WTC11 (cell line): ENCODE measurements at regions not wholly inside any gene's neighbourhood (a gene's known extent, or its start where the extent isn't known, plus 50 kb on each side); places are given as distances from the start of the nearest gene placed in this dataset.

Source experiments
- ATAC-seq: fragments of 200-7000 bp; cut with Tn5 transposase; 2 replicates; pipeline ENCODE4 v1.10.0; 2021; ENCODE audit warnings: mild to moderate bottlenecking, moderate library complexity
- CTCF ChIA-PET: fragments of 300-600 bp; sonication (Branson Sonifier 250); formaldehyde crosslinking; loops from one replicate; lab custom pipeline; 2021; ENCODE audit warnings: antibody characterized with exemption; lab: Charles Lee
- POLR2A ChIA-PET: fragments of 350-600 bp; sonication (Branson Sonifier 250); formaldehyde crosslinking; loops from one replicate; lab custom pipeline; 2021; ENCODE audit warnings: antibody characterized with exemption; lab: Charles Lee
- DNase-seq: peaks from one replicate; pipeline ENCODE4 v3.0.0; 2021; ENCODE audit warnings: low spot score
- H3K27ac Mint-ChIP-seq: 2 replicates; pipeline ENCODE4 v1.8.0; 2021; ENCODE audit warnings: mixed read lengths
- H3K27me3 Mint-ChIP-seq: 2 replicates; pipeline ENCODE4 v1.8.0; 2021; ENCODE audit warnings: low read depth, mild to moderate bottlenecking, moderate library complexity, mixed read lengths
- H3K36me3 Mint-ChIP-seq: 2 replicates; pipeline ENCODE4 v1.8.0; 2021; ENCODE audit warnings: mixed read lengths
- H3K4me1 Mint-ChIP-seq: 2 replicates; pipeline ENCODE4 v1.8.0; 2022; ENCODE audit warnings: mixed read lengths
- H3K4me3 Mint-ChIP-seq: 2 replicates; pipeline ENCODE4 v1.8.0; 2021; ENCODE audit warnings: mild to moderate bottlenecking, moderate library complexity, mixed read lengths
- H3K9me3 Mint-ChIP-seq: 2 replicates; pipeline ENCODE4 v1.8.0; 2021; ENCODE audit warnings: mixed read lengths
- CREB1 ChIP-seq: sonication (generic); formaldehyde crosslinking; IDR thresholded peaks from 2 replicates; pipeline ENCODE4 v1.8.0; 2023; ENCODE audit warnings: mild to moderate bottlenecking, missing genetic modification reagents
- E2F4 ChIP-seq: sonication (generic); formaldehyde crosslinking; IDR thresholded peaks from 2 replicates; pipeline ENCODE4 v1.8.1; 2022; ENCODE audit warnings: low read depth, mild to moderate bottlenecking, moderate library complexity, missing genetic modification reagents, borderline replicate concordance
- FOXP1 ChIP-seq: sonication (generic); formaldehyde crosslinking; IDR thresholded peaks from 2 replicates; pipeline ENCODE4 v1.8.0; 2022; ENCODE audit warnings: missing genetic modification reagents, mild to moderate bottlenecking, moderate library complexity, borderline replicate concordance
- GRHL2 ChIP-seq: fragments of 250-450 bp; sonication (Bioruptor Pico); IDR thresholded peaks from 2 replicates; pipeline ENCODE4 v1.8.0; 2022; ENCODE audit warnings: mild to moderate bottlenecking, moderate library complexity; ENCODE audit not compliant: insufficient replicate concordance, severe bottlenecking
- KAT7 ChIP-seq: sonication (generic); formaldehyde crosslinking; IDR thresholded peaks from 2 replicates; pipeline ENCODE4 v1.8.1; 2023; ENCODE audit warnings: missing genetic modification reagents, mild to moderate bottlenecking, borderline replicate concordance
- MYBL2 ChIP-seq: sonication (generic); formaldehyde crosslinking; IDR thresholded peaks from 2 replicates; pipeline ENCODE4 v1.8.1; 2023; ENCODE audit warnings: mild to moderate bottlenecking, moderate library complexity, missing genetic modification reagents
- NR2C2 ChIP-seq: sonication (generic); formaldehyde crosslinking; IDR thresholded peaks from 2 replicates; pipeline ENCODE4 v1.8.0; 2022; ENCODE audit warnings: mild to moderate bottlenecking, missing genetic modification reagents
- SP1 ChIP-seq: sonication (generic); formaldehyde crosslinking; conservative IDR thresholded peaks from 2 replicates; pipeline ENCODE4 v1.8.1; 2022; ENCODE audit warnings: missing genetic modification reagents
- ZNF219 ChIP-seq: sonication (generic); formaldehyde crosslinking; IDR thresholded peaks from 2 replicates; pipeline ENCODE4 v1.8.0; 2023; ENCODE audit warnings: missing genetic modification reagents, mild to moderate bottlenecking, borderline replicate concordance
- ZNF317 ChIP-seq: sonication (generic); formaldehyde crosslinking; IDR thresholded peaks from 2 replicates; pipeline ENCODE4 v1.8.1; 2023; ENCODE audit warnings: low read depth, mild to moderate bottlenecking, moderate library complexity, missing genetic modification reagents, borderline replicate concordance
- ZNF425 ChIP-seq: fragments of 250-450 bp; sonication (Bioruptor Pico); conservative IDR thresholded peaks from 2 replicates; pipeline ENCODE4 v1.9.0; 2021; ENCODE audit warnings: mild to moderate bottlenecking
- ZSCAN18 ChIP-seq: fragments of 250-450 bp; sonication (Bioruptor Pico); IDR thresholded peaks from 2 replicates; pipeline ENCODE4 v2.1.2; 2022; ENCODE audit warnings: mild to moderate bottlenecking, moderate library complexity
- TF ChIP-seq, protein P1 (sequence below): sonication (generic); formaldehyde crosslinking; IDR thresholded peaks from 2 replicates; pipeline ENCODE4 v1.8.0; 2022; ENCODE audit warnings: missing genetic modification reagents
- TF ChIP-seq, protein P2 (sequence below): fragments of 250-450 bp; sonication (Bioruptor Pico); IDR thresholded peaks from 2 replicates; pipeline ENCODE4 v1.9.0; 2021; ENCODE audit warnings: mild to moderate bottlenecking
- TF ChIP-seq, protein P3 (sequence below): sonication (generic); formaldehyde crosslinking; IDR thresholded peaks from 2 replicates; pipeline ENCODE4 v1.8.0; 2022; ENCODE audit warnings: mild to moderate bottlenecking, missing genetic modification reagents
- TF ChIP-seq, protein P4 (sequence below): sonication (generic); formaldehyde crosslinking; IDR thresholded peaks from 2 replicates; pipeline ENCODE4 v1.8.0; 2023; ENCODE audit warnings: missing genetic modification reagents
- TF ChIP-seq, protein P5 (sequence below): fragments of 200-600 bp; IDR thresholded peaks from 2 replicates; pipeline ENCODE4 v1.8.0; 2022; ENCODE audit warnings: antibody characterized with exemption
- TF ChIP-seq, protein P6 (sequence below): fragments of 250-450 bp; sonication (Bioruptor Pico); IDR thresholded peaks from 2 replicates; pipeline ENCODE4 v1.9.0; 2021; ENCODE audit warnings: mild to moderate bottlenecking

DNA sequence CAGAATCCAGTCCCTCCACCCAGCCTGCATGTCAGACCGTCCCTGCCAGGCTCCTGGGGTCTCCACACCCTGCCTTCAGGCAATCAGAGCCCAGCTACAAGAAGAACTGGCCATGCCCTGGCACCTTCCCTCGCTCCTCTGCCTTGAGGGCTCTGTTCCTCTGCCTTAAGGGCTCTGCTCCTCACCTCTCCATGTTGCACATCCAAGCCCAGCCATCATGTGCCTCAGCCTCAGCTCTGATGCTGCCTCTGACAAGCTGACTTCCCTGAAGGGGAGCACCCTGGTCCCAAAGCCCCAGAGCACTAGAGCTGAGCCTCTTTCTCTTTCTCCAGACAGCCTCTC lies 50.3 kb upstream of the ANTXRL start:
- no peaks in the 10 kb centered on the region for H3K36me3 Mint-ChIP-seq
- TF ChIP-seq E2F4 = no peak
- no peak for TF ChIP-seq ZNF425 (CRISPR knock-in tag)
- no peak for TF ChIP-seq NR2C2 (CRISPR knock-in tag)
- TF ChIP-seq ZNF317 (CRISPR knock-in tag) = no peak
- TF ChIP-seq, protein P1, sequence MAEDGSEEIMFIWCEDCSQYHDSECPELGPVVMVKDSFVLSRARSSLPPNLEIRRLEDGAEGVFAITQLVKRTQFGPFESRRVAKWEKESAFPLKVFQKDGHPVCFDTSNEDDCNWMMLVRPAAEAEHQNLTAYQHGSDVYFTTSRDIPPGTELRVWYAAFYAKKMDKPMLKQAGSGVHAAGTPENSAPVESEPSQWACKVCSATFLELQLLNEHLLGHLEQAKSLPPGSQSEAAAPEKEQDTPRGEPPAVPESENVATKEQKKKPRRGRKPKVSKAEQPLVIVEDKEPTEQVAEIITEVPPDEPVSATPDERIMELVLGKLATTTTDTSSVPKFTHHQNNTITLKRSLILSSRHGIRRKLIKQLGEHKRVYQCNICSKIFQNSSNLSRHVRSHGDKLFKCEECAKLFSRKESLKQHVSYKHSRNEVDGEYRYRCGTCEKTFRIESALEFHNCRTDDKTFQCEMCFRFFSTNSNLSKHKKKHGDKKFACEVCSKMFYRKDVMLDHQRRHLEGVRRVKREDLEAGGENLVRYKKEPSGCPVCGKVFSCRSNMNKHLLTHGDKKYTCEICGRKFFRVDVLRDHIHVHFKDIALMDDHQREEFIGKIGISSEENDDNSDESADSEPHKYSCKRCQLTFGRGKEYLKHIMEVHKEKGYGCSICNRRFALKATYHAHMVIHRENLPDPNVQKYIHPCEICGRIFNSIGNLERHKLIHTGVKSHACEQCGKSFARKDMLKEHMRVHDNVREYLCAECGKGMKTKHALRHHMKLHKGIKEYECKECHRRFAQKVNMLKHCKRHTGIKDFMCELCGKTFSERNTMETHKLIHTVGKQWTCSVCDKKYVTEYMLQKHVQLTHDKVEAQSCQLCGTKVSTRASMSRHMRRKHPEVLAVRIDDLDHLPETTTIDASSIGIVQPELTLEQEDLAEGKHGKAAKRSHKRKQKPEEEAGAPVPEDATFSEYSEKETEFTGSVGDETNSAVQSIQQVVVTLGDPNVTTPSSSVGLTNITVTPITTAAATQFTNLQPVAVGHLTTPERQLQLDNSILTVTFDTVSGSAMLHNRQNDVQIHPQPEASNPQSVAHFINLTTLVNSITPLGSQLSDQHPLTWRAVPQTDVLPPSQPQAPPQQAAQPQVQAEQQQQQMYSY = no peak
- TF ChIP-seq, all 79 proteins: peak for 0
- Mint-ChIP-seq H3K4me1 (no peaks in the 10 kb centered on the region), H3K4me3 (no peak overlapping the region), H3K9me3 (no peaks in the 10 kb centered on the region), H3K27me3 (no peaks in the 10 kb centered on the region), H3K27ac (no peak overlapping the region)
- ChIA-PET POLR2A (no interaction called here), CTCF (interaction anchor here (1.1 kb wide), 1 partner anchor 8 kb away, joined by 3 read pairs; no protein-coding TSS in a partner anchor)
- ATAC-seq (no peak), DNase-seq (no peak)

DNA sequence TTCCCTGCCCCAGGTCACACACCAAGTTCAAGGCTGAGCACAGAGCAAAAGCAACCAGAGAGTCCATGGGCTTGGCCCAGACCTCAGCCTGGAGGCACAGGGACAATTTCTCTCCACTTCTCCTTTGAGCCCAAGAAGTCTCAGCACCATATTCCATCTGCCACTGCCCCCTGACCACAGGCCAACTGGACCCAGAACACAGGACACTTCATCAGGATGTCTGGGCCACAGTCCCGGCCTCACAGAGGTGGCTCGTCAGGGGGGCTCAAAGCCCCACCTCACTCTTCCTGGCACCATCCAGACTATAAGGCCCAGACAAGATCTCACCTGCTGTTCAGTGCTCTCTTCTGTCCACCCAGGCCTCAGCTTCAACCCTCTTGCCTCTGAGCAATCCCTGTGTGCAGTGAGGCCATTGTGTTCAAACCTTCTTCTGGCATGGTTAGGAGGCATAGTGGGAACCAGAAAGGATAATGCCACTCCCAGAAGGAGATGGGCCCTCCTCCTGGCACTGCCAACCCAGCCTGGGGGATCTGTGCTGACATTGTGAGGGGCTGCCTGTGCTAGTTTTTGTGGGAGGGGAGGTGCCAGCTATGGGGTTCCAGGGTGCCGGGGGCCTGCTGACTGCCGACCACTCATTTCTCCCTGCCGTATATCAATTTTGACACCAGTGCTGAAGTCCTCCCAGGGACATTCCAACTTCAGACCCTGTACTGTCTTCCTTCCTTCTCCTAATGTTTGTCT lies 49.7 kb upstream of the ANTXRL start:
- Mint-ChIP-seq H3K9me3 (no peaks in the 10 kb centered on the region), H3K27ac (no peak overlapping the region), H3K36me3 (no peaks in the 10 kb centered on the region), H3K4me1 (no peaks in the 10 kb centered on the region), H3K27me3 (no peaks in the 10 kb centered on the region), H3K4me3 (no peak overlapping the region)
- ChIA-PET POLR2A (no interaction called here), CTCF (interaction anchor here (1.1 kb wide), 1 partner anchor 8 kb away, joined by 3 read pairs; no protein-coding TSS in a partner anchor)
- no peak for ATAC-seq
- no peak for DNase-seq
- TF ChIP-seq, protein P2, sequence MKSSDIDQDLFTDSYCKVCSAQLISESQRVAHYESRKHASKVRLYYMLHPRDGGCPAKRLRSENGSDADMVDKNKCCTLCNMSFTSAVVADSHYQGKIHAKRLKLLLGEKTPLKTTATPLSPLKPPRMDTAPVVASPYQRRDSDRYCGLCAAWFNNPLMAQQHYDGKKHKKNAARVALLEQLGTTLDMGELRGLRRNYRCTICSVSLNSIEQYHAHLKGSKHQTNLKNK (CRISPR knock-in tag) = no peak
- TF ChIP-seq, protein P3, sequence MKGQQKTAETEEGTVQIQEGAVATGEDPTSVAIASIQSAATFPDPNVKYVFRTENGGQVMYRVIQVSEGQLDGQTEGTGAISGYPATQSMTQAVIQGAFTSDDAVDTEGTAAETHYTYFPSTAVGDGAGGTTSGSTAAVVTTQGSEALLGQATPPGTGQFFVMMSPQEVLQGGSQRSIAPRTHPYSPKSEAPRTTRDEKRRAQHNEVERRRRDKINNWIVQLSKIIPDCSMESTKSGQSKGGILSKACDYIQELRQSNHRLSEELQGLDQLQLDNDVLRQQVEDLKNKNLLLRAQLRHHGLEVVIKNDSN = no peak
- TF ChIP-seq SP1 (CRISPR knock-in tag) (no peak), KAT7 (CRISPR knock-in tag) (no peak), ZNF219 (no peak), ZSCAN18 (no peak), FOXP1 (CRISPR knock-in tag) (no peak), CREB1 (CRISPR knock-in tag) (no peak), MYBL2 (CRISPR knock-in tag) (no peak), GRHL2 (CRISPR knock-in tag) (no peak)
- TF ChIP-seq, protein P4, sequence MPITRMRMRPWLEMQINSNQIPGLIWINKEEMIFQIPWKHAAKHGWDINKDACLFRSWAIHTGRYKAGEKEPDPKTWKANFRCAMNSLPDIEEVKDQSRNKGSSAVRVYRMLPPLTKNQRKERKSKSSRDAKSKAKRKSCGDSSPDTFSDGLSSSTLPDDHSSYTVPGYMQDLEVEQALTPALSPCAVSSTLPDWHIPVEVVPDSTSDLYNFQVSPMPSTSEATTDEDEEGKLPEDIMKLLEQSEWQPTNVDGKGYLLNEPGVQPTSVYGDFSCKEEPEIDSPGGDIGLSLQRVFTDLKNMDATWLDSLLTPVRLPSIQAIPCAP (CRISPR knock-in tag) = no peak
- TF ChIP-seq, protein P5, sequence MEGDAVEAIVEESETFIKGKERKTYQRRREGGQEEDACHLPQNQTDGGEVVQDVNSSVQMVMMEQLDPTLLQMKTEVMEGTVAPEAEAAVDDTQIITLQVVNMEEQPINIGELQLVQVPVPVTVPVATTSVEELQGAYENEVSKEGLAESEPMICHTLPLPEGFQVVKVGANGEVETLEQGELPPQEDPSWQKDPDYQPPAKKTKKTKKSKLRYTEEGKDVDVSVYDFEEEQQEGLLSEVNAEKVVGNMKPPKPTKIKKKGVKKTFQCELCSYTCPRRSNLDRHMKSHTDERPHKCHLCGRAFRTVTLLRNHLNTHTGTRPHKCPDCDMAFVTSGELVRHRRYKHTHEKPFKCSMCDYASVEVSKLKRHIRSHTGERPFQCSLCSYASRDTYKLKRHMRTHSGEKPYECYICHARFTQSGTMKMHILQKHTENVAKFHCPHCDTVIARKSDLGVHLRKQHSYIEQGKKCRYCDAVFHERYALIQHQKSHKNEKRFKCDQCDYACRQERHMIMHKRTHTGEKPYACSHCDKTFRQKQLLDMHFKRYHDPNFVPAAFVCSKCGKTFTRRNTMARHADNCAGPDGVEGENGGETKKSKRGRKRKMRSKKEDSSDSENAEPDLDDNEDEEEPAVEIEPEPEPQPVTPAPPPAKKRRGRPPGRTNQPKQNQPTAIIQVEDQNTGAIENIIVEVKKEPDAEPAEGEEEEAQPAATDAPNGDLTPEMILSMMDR = no peak
- TF ChIP-seq, protein P6, sequence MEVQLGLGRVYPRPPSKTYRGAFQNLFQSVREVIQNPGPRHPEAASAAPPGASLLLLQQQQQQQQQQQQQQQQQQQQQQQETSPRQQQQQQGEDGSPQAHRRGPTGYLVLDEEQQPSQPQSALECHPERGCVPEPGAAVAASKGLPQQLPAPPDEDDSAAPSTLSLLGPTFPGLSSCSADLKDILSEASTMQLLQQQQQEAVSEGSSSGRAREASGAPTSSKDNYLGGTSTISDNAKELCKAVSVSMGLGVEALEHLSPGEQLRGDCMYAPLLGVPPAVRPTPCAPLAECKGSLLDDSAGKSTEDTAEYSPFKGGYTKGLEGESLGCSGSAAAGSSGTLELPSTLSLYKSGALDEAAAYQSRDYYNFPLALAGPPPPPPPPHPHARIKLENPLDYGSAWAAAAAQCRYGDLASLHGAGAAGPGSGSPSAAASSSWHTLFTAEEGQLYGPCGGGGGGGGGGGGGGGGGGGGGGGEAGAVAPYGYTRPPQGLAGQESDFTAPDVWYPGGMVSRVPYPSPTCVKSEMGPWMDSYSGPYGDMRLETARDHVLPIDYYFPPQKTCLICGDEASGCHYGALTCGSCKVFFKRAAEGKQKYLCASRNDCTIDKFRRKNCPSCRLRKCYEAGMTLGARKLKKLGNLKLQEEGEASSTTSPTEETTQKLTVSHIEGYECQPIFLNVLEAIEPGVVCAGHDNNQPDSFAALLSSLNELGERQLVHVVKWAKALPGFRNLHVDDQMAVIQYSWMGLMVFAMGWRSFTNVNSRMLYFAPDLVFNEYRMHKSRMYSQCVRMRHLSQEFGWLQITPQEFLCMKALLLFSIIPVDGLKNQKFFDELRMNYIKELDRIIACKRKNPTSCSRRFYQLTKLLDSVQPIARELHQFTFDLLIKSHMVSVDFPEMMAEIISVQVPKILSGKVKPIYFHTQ (CRISPR knock-in tag) = no peak
